DMS79 treated with DMSO at 0.1 percent for 48 hours (cell line): ENCODE measurements at regions not wholly inside any gene's neighbourhood (a gene's known extent, or its start where the extent isn't known, plus 50 kb on each side); places are given as distances from the start of the nearest gene placed in this dataset.

Experiments used
- DNase-seq: peaks from one replicate; lab custom pipeline; 2025; lab: John Stamatoyannopoulos, UW

DNA sequence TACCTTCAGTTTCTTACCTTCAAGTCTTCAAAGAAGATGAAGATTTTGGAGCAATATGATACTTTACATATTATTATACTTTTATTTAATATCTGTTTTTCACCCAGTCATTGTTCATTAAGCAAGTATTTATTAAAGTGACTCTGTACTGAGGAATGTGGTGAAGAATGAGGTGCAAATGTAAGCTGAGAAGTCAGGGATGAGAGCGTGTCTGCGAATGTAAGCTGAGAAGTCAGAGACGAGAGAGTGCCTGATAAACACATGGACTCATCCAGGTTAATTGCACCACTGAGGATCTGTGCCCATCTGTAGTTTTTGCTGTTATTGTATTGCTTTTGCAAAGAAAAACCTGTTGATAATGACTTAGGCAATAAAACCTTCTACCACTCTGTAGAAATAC, 211.9 kb upstream of the FAR2 start:
- no peak for DNase-seq

DNA sequence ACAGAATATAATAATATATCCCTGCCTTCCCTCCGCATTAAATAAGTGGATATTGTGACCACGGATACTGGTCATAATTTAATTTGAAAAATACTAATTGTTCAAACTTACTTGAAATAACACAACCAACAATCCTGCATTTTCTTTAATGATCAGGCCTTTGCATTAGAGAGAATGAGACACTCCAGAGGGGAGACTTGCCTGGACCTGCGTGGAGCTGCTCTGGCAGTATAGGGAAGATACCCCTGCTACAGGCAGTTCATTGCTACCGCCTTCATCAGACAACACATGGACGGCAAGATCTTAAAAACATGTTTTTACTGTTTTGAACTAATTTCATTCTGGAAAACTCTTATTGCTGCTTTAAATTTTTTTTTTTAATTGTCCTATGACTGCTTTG, 211.0 kb upstream of the FAR2 start:
- DNase-seq = no peak

DNA sequence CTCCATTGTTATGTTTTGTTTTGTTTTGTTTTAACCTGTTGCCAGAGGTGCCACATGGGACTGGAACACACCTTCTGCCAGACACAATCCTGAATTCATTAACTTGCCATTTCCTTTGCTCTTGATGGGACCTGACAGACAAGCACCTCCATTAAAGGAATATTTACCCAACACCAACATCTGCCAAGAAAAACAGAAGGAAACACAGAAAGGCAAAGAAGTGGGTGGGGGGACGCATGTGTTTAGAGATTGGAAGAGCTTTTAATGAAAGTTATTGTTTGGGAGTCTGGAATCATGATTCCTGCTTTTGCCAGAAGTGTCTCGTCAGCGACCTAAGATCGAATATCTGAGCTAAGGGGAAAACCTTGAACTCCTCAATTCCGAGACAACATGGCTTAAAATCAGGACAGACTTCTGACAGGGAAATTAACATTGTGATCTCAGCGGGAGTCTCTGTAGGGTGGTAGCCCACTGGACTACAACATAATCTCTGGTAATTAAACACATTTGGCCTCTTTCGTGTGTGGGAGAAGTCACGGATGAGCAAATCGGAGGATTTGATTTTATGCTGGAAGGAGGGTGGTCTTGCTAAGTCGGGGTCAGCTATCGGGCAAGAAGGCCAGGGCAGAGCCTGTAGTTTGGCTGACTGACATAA, 210.4 kb upstream of the FAR2 start:
- DNase-seq = no peak

DNA sequence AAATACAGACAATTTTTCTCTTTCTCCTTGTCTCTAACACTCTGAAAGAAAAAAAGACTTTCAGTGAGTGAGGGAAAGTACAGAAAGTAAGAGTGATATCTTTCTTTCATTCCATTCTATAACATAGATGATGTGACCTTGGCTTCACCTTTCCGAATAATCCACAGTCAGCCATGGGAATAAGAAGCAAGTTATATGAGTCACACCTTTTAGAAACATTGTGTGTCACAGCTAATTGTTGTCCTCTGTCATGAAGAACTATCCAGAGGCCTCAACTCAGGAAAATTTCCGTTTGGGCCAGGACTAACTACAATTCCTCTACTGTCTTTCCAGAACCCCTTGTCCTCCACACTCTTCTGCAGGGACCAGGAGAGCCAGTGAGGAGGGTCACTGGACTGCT, 209.7 kb upstream of the FAR2 start:
- DNase-seq = no peak

DNA sequence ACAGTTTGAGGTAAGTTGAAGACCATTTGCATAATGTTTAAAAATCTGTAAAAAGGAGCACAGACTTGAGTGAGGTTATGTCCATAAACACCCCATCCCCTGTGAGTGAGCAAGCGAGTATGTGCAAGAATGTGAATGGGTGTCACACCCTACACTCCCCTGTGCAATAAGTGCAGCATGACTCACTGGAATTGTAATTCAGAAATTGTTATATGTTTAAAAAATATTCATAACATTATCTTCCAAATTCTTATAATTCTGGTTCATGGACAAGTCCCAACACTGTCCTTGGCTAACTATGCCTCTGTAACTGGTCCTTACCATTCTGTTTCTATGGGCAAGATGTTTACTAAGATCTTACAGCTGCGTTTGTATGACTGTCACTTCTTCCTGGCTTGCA, 207.8 kb upstream of the FAR2 start:
- no peak for DNase-seq

DNA sequence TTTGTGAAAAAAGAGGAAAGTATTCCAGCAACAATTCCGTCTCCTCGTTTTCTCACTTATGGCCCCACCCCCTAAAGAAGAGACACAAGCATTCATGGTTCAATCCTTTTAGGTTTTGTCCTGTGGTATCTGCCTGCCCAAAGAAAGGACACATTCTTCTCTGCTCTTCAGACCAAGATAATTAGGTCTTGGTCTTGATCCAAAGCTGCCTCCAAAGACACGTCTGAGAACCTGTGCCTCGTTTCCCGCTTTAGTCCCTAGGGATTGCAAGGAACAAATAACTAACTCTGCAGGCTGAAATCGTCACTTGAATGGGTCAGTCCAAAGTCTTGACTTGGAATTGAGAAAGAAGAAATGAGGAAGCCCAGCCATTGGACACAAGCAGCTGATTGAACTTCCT, 202.7 kb upstream of the FAR2 start:
- no peak for DNase-seq

DNA sequence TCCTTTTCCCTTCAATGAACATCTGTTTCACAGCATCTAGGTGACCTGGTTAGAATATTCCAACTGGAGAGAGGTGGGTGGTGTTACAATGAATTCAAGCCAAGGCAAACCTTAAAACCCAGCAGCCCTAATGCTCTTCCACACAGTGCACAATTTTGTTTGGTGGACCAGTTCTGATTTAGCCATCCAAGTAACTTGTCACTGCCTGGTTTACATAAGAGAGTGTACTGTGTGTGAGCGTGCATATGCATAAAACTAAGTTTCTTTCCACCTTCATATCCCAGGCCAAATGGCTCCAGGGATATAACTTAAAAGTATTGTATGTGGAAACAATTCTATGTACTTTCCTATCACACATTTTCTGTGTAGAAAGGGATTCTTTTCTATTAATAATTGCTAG, 200.4 kb upstream of the FAR2 start:
- no peak for DNase-seq

DNA sequence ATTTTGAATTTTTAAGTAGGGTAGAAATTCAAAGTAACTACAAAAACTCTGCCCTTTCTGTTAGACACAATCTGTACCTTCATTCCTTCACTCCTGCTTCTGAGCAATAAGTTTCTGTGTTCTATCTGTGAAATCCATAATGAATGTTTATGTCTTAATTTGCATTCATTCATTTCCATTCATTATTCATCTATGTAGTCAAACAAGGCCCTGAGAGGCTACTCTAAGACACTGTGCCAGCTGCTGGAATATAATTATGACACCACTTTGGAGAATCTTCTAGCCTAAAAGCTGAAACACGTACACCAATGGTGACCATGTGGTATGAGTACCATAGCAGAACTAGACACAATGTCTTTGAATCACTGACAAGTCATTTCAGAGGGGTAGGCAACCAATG, 199.9 kb upstream of the FAR2 start:
- no peak for DNase-seq

DNA sequence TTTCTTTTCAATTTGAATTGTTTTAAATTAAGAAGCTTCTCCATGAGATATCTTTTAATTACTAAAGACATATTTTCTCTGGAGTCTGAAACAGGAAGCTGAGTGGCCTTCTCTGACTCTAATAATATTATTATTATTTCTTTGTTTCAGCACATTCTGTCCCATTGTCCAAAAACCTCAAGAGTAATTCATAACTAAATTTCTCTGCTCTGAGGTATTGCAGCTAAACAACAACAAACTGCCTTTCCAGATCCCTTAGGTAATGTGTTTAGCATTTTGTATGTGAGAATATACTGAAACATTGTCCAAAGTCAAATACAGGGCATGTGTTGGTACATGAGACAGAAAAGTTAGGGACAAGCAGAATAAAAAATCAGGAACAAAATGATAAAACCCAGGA, 199.0 kb upstream of the FAR2 start:
- no peak for DNase-seq

DNA sequence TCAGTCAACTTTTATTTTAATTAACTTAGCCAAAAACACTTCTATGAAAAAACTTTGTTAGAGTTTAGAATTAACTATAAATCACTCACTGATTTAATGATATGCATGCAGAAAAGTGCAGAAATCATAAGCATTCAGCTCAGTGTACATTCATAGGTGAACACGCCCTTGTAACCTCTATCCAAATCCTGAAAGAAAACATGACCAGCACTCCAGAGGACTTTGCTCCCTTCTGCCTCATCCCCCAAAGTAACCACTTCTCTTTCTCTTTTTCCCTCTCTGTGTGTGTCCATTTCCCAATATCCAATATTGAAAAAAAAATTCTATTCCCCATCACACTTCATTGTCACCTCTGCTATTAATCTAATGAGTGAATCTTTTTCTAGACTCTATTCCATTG, 197.1 kb upstream of the FAR2 start:
- DNase-seq = no peak

DNA sequence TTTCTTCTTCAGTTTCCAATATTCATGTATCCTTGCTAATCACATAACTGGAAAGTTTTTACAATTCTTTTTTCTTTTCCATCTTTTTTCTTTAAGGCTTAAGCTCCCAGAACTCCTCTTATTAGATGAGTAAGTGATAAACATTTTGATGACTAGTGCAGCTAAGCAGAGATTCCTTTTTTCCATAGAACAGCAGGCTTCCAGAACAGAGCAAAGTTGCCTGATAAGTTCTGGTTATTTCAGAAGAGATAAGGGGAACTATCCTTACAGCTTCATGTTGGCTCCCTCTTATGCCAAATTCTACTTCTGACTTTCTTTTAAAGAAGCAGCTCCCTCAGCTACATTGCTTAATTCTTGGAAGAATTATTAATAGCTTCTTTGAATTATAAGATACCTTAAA, 194.7 kb upstream of the FAR2 start:
- no peak for DNase-seq

DNA sequence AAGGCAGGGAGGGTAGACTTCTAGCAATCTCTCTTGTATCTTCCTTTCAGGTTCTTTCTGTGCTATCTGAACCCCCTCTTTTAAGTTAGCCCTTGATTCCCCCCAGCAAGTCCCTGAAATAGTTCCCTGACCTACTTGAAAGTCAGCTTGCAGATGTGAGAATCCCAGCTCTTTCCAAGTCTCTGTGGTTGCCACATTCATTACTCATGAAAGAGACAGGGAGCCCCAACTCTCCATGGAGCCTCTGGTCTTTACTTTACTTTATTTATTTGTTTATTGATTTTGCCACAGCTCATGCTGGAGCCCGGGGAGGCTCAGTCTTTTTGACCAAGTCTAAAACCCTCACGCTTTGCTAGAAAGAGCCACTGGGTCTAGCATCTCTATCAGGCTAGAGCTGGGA, 193.6 kb upstream of the FAR2 start:
- DNase-seq = no peak

DNA sequence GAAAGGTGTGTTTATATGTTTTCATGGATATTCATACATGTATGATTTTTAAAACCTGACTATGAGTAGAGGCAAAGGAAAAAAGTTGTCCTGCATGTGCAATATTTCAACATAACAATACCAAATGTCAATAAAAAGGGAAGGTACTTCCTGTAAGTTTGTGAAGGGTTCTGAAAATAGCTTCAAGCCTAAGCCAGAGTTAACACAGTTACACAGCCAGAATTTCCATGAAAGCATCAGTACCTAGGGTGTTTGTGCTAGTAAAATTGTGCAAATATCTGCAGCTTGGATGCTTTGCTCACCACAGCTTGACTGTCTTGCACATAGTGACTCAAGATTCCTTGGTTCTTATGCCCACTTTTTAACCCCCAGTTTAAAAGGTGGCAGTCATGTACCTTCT, 193.1 kb upstream of the FAR2 start:
- no peak for DNase-seq

DNA sequence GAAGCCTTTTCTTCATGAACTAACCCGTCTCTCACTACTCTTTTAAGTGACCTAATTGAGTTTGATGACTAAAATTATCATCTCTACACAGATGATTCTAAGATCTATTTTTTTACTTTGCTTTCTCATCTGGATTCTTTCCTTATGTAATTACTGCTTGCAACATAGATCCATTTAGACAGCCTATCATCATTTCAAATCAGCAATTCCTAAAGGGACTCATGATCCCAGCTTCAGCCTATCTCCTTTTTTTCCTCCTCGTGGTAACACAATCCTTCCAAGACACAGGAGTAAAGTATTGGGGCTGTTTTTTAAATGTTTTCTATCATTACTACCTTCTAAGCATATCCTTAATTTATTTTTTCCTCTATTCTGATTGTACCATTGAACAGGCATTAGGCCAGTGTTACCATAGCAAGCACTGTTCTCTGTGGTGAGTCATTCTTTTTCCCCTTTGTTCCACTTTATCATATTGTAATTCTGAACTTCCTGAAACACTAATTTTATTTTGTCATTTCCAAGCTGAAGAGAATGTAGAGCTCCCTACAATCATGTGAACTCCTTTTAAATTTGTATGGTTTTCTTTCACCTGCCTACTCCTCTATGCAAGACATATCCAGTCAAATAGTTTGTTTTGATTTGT, 190.4 kb upstream of the FAR2 start:
- no peak for DNase-seq

DNA sequence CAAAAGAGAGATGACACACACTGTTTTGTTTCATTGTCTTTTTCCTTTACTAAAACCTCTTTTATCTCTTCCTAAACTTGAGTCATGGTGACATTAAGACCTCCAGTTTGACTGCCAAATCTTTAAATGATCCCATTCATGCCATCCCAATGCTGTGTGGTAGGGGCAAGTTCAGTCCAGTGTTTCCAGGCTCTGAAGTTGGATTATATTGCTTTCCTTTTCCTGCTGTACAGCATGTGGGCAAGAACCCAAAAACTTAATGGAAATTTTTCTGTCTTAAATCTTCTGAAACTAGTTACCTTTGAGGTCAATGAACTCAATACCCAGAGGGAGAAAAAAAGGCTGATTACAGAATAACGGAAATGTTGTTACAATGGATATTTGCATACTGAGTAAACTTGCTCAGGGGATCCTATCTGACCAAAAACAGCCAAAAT, 187.1 kb upstream of the FAR2 start:
- no peak for DNase-seq

DNA sequence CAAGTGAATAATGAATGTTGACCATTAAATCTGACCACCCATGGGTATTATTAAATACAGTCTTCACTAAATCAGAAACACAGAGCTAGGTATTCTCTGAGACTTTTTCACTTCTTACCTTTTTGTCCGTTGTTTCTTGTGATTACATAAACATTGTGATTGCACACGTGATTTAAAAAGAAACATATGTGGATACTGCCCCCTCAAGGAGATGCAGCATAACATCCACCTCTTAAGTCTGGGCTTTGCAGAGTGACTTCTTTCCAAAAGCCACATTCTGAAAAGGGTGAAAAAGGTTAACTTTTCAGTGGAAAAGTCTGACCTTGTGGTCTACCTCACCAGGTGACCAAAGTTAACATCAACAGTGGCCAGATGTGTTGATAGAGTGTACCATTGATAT, 185.5 kb upstream of the FAR2 start:
- DNase-seq = no peak

DNA sequence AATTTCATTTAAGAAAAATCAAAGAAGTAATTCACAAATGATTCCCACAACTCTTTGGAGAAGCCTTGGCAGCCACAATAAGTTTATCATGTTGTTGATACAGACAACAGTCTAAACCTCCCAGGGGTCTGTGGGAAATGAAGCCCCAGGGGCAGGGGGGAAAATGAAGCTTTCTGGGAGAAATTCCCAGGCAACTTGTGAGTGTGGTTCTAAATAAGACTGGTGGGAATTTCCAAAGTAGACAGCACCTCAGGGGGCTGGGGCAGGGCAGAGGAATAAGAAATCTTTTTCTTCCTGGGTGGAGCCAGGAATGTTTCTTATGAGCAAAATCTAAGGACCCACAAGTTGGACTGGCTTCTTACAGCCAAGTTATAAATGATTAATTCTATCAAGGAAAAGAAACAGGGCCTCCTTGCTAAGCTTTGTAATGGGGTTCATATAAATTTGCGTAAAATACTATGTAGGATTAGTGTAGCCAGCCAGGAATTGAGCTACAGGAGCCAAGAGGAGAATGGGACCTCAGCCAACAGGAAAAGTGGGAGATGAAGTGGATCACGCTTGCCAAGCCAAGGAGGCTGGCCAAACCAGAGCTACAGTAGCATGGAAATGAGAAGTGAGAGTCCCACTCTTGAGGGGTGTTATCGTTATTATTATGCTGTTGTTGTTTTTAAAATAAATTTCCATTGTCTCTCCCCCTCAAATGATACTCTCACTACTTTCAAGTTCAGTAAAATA, 182.9 kb upstream of the FAR2 start:
- peak; percentile 92 for DNase-seq

DNA sequence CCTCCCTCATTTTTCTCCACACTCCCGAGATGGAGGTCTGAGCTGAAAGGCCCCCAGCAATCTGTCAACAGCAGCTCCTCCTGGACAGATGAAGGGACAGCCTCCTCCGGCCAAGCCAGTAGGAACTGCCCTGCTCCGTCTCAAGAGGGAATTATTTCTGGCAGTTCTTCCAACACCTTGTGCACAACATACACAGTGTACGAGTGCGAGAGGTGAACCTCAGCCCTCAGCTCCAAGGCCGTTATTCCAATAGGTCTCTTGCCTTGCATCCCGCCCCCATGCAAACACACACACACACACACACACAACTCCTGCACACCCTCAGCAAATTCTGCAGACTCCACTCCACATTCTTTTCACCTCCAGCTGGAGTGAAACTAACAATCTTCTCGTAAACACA, 181.7 kb upstream of the FAR2 start:
- no peak for DNase-seq

DNA sequence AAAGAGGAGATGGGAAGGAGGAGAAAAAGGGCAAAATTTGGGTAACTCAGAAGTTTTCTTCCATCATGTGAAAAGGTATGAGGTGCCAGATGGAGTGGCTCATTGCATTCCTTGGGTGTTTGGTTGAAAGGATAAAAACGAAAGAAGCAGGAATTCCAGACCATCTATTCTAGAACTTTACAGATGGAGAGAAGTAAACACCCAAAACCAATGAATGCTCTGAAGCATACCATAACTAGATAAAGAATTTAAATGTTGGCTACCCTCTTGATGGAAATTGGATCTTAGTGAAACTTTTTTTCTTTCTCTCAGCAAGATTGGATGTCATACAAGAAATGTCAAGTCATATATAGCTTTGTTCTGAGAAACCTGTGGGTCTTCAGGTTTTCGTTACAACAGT, 175.6 kb upstream of the FAR2 start:
- no peak for DNase-seq

DNA sequence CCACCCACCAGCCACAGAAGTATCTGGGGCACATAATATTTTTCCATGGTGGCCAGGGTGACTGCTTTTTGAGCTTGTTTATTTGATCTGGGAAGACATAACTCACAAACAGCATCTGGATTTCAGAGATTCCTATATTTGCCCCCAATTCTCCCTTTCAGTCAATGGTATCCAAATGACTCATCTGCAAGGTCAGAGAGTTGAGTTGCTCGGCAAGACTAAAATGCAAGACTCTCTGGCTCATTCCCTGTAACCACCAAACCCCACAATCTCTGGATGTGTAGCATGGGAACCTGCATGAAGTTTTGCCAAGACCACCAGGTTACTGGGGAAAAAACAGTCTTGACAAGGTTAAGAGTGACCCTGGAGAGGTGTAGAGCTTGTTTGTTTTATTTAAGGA, 174.9 kb upstream of the FAR2 start:
- DNase-seq = no peak

DNA sequence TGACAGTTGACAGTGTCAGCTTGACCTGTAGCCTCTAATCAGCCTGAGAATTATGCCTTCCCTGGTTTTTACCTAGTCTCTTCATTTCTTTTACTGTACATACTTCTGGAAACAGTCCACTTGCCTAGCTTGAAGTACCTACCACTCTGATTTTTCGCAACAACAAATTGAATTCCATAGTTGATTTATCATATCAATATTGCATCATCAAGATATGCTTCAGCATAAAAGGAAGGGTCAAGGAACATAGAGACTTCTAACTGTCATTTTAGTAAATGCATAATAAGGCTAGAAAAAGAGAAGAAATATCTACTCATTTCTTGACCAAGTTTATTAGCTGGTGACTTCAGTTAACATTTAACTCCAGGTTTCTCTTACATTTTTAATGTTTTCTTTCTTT, 174.2 kb upstream of the FAR2 start:
- DNase-seq = no peak

DNA sequence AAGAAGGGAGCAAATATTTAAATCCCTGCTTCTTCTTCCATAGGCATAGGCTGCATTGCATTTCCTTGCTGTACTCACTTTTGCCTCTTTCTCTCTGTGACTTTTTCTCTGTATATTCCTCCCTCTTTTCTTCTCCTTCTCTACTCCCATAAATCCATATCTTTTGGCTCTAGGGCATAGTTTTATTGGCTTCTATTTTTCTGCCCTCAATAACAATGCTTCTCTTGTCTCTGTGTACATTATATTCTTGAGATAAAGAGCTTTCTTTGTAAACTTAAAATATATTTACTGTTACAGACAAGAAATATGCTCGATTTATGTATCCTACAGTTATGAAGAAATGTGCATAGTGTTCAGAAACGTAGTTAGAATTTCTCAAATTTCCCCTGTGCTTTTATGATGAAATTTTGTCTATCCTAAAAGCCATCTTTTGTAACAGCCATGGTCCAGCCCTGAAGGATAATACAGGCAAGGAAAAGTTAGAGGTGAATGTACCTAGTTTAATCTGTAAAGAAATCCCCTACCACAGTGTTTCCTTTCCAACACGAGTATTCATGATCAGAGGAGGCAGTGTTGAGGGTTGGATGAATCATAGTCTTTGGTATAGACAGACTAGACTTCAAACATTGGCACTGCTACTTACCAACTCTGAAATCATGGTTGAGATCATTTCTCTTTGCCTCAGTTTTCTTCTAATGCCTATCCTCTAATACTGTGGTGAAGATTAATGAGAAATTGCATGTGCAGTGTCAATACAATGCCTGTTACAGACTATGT, 173.3 kb upstream of the FAR2 start:
- DNase-seq = no peak

DNA sequence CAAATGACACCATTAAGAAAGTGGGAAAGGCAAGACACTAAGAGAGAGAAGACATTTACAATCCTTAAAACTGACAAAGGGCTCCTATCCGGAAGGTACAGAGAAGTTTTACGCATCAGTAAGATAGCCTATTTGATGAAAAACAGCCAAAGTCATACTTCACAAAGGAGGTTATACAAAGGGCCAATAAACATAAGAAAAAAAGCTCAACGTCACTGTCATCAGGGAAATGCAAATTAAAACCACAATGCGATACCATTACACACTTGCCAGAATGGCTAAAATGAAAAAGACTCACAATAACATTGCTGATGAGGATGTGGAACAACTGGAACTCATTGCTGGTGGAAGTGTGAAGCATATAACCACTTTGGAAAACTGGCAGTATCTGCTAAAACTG, 168.6 kb upstream of the FAR2 start:
- DNase-seq = no peak
